ENCODE measurements at regions not wholly inside any gene's neighbourhood (a gene's known extent, or its start where the extent isn't known, plus 50 kb on each side); places are given as distances from the start of the nearest gene placed in this dataset.
"Not testable (repeated sequence)": the region's sequence is repeated elsewhere in the genome, so short reads cannot be mapped to it uniquely, and the experiment has no call there.

DNA sequence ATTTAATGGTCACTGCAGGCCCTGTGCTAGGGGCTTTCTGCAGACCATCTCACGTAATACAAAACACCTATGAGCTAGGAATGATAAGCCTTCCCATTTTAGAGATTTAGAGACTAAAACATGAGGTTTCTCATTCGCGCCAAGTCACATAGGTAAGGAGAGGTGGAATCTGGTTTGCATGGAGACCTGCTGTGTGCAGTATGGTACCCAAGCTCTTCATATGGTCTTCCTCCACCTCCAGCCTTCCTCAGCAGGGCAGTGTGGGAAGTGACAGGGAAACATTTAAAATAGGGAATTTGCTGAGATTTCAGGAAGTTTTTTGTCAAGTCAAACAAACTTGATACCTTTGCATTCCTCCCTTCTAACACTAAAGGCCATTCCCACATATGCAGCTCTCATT lies 337.6 kb downstream of the IL20RB start:
- DNase-seq, result no peak

DNA sequence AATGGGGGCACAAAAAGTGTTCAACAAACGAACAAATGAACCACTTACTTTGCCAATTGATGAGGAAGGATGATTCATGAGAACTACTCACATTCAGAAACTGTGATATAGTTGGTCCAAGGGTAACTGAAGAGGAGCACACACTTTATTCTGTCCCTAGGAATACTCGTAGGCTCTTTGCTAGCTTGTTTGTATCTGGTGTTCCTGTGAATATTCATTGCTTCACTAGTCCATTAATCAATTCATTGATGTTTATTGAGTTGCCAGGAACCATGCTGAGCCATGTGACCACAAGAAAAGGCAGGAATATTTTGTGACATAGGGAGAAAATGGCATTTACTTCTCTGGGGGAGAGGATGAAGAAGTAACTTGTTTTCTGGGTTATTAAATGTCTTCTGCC lies 338.3 kb downstream of the IL20RB start:
- no peak for DNase-seq

DNA sequence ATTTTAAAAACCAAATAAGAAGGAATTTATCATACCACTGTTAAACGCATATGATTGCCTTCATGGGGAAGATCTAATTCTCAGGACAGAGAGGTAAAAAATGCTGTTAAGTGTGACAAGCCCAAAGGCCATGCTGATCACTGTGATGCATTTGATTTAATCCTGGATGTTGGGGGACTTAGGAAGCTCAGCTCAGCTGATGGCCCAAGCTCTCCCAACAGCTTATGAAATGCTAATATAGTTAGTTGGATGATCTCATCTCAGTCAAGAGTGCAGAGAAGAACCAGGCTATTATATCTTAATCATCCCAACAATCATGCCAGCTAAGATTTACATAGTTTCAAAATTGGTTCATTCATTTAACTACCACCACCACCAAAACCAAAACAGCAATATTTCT lies 340.0 kb downstream of the IL20RB start:
- DNase-seq, result no peak

DNA sequence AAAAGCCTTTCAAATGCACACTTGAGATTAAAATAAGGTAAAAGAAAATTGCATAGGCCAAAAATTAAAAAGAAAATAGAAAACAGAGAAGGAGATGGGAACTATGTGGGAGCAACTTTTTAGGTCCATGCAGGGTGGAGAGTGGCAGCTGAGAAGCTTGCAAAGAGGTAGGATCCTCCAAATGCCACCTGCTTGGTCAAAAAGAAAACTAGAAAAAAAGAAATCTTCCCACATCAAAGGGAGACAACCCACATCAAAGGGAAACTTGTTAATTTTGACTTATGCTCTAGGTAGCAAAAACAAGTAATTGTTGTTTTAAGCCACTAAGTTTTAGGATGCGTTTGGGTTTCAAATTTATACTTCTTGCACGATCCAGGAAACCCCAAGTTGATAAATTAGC lies 342.9 kb downstream of the IL20RB start:
- no peak for DNase-seq

- no peak for DNase-seq
These were observed 346.7 kb downstream of the IL20RB start for GRCh38 chr3:137304313-137305056.

GRCh38 chr3:137324114-137324513 lies 366.3 kb downstream of the IL20RB start:
- DNase-seq, result no peak

DNA sequence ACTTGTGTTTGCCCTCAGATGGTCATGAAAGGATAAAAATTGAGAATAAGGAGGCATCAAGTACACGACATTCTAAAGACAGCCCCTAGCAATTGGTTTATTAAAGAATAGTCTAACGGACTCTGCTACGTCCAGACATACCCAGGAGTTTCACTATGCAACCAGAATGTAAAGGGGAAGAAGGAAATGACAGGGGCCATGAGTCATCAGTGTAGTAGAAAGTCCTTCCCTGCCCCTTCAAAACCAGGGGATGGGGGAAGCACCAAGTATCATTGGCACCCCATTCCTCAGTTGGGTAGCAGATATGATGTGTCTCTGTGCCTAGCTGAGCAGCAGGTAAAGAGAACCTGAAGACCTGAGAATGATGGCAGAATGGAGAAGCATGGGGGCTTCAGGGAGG lies 367.4 kb downstream of the IL20RB start:
- no peak for DNase-seq

DNA sequence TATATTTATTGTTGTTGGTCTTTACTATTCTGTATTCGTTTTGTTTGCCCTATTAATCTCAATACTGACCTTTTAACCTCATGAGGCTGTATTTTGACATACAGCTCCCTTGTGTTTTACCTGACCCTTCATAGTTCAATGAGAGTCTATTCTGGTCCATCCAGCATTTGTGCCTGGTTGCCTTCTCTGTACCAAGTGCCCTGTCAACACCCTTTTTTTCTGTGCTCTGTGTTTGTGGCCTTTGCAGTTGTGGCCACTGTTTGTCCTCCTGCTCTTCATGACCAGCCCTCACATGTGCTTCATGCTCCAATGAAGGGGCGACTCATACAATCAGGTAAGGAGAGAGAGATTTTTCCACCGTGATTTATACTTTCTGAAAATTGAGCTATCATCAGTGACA lies 368.2 kb downstream of the IL20RB start:
- DNase-seq, result no peak

- DNase-seq, result no peak
These were observed 371.8 kb downstream of the IL20RB start for GRCh38 chr3:137329594-137329993.

DNA sequence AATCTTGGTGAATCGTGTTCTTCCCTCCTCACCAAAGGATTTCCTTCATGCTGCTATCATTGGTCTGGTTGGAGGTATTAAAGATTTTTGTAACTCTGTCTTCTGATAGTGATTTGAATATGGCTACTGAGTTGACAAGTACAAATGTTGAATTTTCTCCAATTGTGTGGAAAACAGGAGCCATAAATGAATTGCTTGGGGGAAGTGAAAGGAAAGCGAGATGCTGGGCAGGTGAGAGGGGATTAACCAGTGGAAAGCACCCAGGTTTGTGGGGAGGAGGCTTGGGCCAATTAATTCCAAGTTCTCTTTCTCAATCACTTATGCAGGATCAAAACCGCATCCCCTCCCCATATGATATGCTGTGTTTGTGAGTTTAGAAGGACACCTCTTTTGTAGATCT lies 372.5 kb downstream of the IL20RB start:
- DNase-seq, result no peak

GRCh38 chr3:137332297-137332696 lies 374.5 kb downstream of the IL20RB start:
- no peak for DNase-seq

- no peak for DNase-seq
These were observed 377.7 kb downstream of the IL20RB start for GRCh38 chr3:137335478-137335877.

GRCh38 chr3:137338400-137338799 lies 380.6 kb downstream of the IL20RB start:
- DNase-seq, result not testable (repeated sequence)

DNA sequence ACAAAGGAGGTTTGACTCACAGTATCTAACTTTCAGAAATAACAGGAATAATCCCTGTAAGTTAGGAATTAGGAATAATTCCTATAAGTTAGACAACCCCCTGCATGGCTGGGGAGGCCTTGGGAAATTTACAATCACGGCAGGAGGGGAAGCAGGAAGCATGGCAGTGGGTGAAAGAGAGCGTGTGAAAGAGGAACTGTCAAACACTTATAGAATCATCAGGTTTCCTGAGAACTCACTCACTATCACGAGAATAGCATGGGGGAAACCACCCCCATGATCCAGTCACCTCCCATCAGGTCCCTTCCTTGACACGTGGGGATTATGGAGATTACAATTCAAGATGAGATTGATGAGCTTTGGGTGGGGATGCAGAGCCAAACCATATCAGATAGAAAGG lies 385.5 kb downstream of the IL20RB start:
- no peak for DNase-seq

- no peak for DNase-seq
These were observed 389.3 kb downstream of the IL20RB start for GRCh38 chr3:137347132-137347531.

DNA sequence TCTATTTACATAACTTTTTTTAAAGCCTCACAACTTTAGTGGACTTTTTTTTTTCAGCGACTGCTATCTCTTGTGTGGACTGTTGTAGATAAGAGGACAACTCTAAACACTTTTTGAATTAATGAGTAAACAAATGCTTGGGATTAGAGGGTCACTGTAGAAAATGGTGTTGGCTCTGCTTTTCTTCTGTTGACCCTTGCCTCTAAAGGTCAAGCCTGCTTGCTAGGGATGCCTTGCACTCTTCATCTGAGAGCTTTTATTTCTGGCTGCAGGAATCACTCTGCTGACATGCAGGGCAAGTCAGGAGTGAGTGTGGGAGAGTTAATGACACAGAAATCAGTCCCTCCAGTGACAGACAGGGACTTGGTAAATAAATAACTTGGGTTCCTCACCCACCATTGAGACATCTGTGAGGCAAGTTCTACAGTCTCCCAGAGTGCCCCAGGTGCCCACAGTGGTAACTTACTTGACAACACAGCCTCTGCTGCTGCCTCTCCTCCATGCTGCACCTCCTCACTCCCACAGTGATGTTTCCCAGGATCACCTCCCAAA lies 390.1 kb downstream of the IL20RB start:
- no peak for DNase-seq

DNA sequence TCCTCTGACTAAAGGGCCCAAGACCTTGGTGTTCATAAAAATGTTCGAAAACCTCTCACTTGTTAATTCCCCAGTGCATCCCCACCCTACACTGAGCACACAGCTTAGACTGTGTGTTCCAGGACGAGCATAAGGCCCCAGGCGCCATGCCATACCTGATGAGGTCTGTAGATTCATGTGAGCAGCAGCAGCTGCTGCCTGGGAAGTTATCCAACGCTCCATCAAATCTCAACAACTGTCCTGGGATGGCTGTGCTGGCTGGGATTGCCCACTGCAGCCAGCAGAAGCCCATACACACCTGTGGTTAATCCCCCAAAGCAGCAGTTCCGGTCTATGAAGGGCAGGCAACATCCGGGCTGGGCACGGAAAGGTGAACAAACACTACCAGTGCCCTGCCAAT lies 391.2 kb downstream of the IL20RB start:
- no peak for DNase-seq

- DNase-seq, result no peak
These were observed 392.0 kb downstream of the IL20RB start for GRCh38 chr3:137349557-137350348.

DNA sequence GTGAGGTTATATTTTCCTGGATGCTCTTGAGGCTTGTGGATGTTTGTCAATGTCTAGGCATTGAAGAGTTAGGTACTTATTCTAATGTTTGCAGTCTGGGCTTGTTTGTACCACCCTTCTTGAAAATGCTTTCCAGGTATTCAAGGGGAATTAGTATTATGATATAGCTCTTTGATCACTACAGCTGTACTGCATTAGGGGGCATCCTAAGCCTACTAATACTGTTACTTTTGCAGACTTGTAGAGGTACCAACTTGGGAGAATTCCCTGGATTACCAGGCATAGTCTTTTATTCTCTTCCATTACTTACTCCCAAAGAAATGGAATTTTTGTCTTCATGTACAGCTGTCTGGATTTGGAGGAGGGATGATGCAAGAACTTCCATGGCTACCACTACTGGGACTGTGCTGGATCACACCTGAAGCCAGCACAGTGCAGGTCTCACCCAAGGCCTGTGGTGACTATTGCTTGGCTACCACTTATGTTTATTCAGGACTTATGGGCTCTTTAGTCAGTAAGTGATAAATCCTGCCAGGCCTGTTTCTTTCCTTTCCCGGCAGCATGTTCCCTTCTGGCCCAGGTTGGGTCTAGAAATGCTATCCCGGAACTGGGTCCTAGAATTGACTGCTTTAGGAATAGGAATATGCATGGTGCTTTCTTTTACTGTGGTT lies 402.9 kb downstream of the IL20RB start:
- DNase-seq, result no peak

DNA sequence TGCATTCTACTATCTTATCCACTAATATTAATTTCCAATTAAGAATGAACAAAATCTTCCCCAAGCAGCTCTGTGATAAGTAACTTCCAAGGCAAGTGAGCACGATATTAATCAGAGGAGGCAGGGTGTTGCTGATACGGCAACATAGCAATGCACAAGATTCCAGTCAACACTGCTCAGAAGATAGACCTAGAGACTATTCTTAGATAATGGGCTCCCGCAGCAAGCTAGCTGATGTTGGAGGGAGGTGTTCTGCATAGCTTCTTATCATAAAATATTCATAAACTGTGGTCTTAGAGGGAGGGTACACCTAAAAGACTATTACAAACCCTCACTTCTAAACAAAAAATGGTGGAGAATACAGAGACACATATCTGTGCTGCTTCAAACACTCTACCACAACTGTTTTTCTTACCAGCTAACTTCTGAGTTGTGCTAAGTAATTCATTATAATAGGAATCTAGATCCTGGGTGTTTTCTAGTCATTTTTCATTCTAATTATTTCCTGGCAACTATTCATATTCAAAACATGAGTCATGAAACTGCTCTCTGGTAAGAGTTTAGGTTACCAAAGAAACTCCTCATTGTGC lies 382.0 kb upstream of the SOX14 start:
- no peak for DNase-seq

GRCh38 chr3:137385922-137386321 lies 378.2 kb upstream of the SOX14 start:
- no peak for DNase-seq

GRCh38 chr3:137409584-137409983 lies 354.5 kb upstream of the SOX14 start:
- DNase-seq, result no peak

Measured in amygdala (tissue), 56 donors.